ENCODE measurements at regions not wholly inside any gene's neighbourhood (a gene's known extent, or its start where the extent isn't known, plus 50 kb on each side); places are given as distances from the start of the nearest gene placed in this dataset.

DNA sequence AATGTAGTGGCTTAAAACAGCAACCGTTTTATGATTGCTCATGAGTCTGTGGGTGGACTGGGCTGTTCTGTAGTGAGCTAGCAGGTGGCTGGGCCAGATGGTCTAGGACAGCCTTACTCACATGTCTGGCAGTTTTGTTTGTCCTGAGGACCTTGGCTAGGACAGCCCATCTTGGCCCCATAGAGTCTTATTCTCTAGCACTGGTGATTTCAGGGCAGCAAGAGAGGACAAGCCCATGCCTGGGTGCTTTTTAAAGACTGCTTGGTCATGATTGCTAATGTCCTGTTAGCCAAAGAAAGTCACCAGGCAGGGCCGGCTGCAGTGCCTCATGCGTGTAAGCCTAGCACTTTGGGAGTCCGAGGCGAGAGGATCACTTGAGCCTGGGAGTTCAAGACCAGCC is 139.8 kb downstream of the KATNIP start:
- TF ChIP-seq POLR2A (IDR thresholded peaks at IDR 0.05): no peak
- TF ChIP-seq, protein P1, sequence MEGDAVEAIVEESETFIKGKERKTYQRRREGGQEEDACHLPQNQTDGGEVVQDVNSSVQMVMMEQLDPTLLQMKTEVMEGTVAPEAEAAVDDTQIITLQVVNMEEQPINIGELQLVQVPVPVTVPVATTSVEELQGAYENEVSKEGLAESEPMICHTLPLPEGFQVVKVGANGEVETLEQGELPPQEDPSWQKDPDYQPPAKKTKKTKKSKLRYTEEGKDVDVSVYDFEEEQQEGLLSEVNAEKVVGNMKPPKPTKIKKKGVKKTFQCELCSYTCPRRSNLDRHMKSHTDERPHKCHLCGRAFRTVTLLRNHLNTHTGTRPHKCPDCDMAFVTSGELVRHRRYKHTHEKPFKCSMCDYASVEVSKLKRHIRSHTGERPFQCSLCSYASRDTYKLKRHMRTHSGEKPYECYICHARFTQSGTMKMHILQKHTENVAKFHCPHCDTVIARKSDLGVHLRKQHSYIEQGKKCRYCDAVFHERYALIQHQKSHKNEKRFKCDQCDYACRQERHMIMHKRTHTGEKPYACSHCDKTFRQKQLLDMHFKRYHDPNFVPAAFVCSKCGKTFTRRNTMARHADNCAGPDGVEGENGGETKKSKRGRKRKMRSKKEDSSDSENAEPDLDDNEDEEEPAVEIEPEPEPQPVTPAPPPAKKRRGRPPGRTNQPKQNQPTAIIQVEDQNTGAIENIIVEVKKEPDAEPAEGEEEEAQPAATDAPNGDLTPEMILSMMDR (IDR thresholded peaks at IDR 0.05): no peak

Data from heart left ventricle (tissue), 13 donors.